BJ (cell line): ENCODE measurements at regions not wholly inside any gene's neighbourhood (a gene's known extent, or its start where the extent isn't known, plus 50 kb on each side); places are given as distances from the start of the nearest gene placed in this dataset.

Experiments used
- CTCF ChIA-PET: fragments of 350-600 bp; formaldehyde crosslinking; extraction: SDS; loops from one replicate; lab custom pipeline; 2021; ENCODE audit warnings: antibody characterized with exemption, inconsistent platforms; lab: Yijun Ruan, JAX
- POLR2A ChIA-PET: fragments of 300-600 bp; sonication (Branson Sonifier 250); formaldehyde crosslinking; extraction: SDS; loops from one replicate; lab custom pipeline; 2021; ENCODE audit warnings: antibody characterized with exemption; lab: Charles Lee
- DNase-seq: peaks from one replicate; pipeline ENCODE4 v3.0.0-alpha.2; 2011; ENCODE audit warnings: low read depth
- H3K27me3 ChIP-seq: 2 replicates; pipeline ENCODE4 v1.6.0; 2011; ENCODE audit warnings: low read length; ENCODE audit not compliant: control insufficient read depth, insufficient read depth
- H3K36me3 ChIP-seq: 2 replicates; pipeline ENCODE4 v1.5.1; 2011; ENCODE audit warnings: low read length; ENCODE audit not compliant: control insufficient read depth, insufficient read depth
- H3K4me3 ChIP-seq: 2 replicates; pipeline ENCODE4 v1.5.1; 2011; ENCODE audit warnings: low read depth, mild to moderate bottlenecking, control low read depth, low read length
- CTCF ChIP-seq: IDR thresholded peaks from 2 replicates; pipeline ENCODE4 v1.5.1; 2011; ENCODE audit warnings: low read depth, mild to moderate bottlenecking, control low read depth, inconsistent platforms, low read length, moderate library complexity; ENCODE audit not compliant: insufficient read depth

DNA sequence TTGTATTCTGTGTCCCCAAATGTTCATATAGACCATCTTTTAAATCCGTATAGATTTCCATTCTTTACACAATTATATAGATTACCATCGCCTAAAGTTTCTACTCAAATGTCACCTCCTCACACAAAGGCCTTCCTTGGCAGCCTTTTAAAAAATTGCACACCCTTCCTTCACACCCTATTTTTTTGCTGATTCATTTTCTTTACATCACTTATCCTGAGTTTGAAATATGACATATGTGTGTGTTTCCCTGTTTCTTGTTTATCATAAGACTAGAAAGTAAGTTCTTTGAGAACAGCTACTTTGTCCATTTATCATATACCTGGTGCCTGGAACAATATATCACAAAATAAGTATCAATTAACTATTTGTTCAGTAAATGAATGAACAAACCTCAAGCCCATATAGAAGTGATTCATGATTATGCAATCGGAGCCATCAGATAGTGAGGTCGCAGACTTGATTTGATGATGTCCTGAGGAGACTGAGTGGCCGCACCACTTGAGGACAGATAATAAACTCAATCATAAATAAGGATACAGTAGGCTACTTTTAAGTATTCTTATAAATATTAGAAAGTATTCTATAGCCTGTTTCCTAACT lies 327.4 kb upstream of the ZC3H12C start:
- TF ChIP-seq CTCF = no peak
- H3K27me3 ChIP-seq = no peaks in the 10 kb centered on the region
- ChIA-PET POLR2A (no interaction called here), CTCF (interaction anchor here (0.6 to 1.4 kb wide), 2 partner anchors 24 to 126 kb away, joined by 3 read pairs; no protein-coding TSS in a partner anchor)
- no peak for DNase-seq
- no peak overlapping the region for H3K4me3 ChIP-seq
- no peaks in the 10 kb centered on the region for H3K36me3 ChIP-seq

GRCh38 chr11:109769858-109770257 lies 323.3 kb upstream of the ZC3H12C start:
- no peaks in the 10 kb centered on the region for H3K36me3 ChIP-seq
- TF ChIP-seq CTCF = no peak
- no peak overlapping the region for H3K4me3 ChIP-seq
- ChIA-PET POLR2A (no interaction called here), CTCF (no interaction called here)
- DNase-seq = no peak
- H3K27me3 ChIP-seq = no peaks in the 10 kb centered on the region

- no peak for DNase-seq
- CTCF ChIA-PET = no interaction called here
- Histone ChIP-seq H3K27me3 (no peaks in the 10 kb centered on the region), H3K4me3 (no peak overlapping the region), H3K36me3 (no peaks in the 10 kb centered on the region)
- POLR2A ChIA-PET = no interaction called here
- TF ChIP-seq CTCF = no peak
Measured at GRCh38 chr11:109770323-109770722, 322.9 kb upstream of the ZC3H12C start.

- CTCF ChIA-PET = no interaction called here
- Histone ChIP-seq H3K27me3 (no peaks in the 10 kb centered on the region), H3K36me3 (no peaks in the 10 kb centered on the region), H3K4me3 (no peak overlapping the region)
- TF ChIP-seq CTCF = no peak
- DNase-seq = no peak
- POLR2A ChIA-PET = no interaction called here
Measured at GRCh38 chr11:109772892-109773291, 320.3 kb upstream of the ZC3H12C start.

DNA sequence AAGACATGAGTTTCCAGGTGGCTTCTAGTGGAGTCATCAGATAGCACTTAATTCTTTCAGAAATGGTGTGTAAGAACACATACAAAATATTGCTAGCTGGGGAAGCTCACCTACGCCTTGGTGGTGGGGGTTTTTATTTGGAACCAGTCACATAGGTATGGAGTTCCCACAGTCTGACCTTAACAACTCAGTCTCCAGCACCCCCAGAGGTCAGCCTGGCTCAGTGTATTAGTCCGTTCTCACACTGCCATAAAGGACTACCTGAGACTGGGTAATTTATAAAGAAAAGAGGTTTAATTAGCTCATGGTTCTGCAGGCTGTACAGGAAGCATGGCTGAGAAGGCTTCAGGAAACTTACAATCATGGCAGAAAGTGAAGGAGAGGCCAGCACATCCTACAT lies 317.5 kb upstream of the ZC3H12C start:
- H3K36me3 ChIP-seq = no peaks in the 10 kb centered on the region
- H3K27me3 ChIP-seq = no peaks in the 10 kb centered on the region
- TF ChIP-seq CTCF = no peak
- no peak overlapping the region for H3K4me3 ChIP-seq
- CTCF ChIA-PET = no interaction called here
- DNase-seq = no peak
- POLR2A ChIA-PET = no interaction called here
